ENCODE measurements at regions not wholly inside any gene's neighbourhood (a gene's known extent, or its start where the extent isn't known, plus 50 kb on each side); places are given as distances from the start of the nearest gene placed in this dataset.

DNA sequence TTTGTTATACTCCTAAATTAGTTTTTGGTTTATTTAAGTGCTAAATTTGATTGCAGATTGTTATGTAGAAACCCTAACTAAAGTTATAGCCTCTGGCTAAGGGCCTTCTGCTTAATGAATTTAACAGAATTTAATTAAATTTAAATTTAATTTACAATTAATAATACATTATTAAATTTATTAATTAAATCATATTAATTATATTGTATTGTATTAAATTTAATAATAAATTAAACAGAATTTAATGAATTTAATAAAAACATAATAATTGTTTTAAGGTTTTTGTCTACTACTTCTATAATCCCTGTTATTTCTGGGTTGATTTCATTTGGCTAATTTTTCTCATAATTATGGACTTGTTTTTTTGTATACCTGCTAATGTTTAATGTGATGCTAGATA, 141.9 kb upstream of the TECRL start:
- DNase-seq, result no peak

DNA sequence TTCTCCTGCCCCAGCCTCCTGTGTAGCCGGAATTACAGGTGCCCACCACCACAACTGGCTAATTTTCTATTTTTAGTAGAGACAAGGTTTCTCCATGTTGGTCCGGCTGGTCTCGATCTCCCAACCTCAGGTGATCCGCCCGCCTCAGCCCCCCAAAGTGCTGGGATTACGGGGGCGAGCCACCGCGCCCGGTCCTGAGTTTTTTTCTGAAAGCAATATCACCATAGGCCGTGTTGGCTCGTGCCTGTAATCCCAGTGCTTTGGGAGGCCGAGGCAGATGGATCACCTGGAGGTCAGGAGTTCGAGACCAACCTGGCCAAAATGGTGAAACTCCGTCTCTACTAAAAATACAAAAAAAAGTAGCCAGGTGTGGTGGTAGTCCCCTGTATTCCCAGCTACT, 136.3 kb upstream of the TECRL start:
- DNase-seq, result no peak

DNA sequence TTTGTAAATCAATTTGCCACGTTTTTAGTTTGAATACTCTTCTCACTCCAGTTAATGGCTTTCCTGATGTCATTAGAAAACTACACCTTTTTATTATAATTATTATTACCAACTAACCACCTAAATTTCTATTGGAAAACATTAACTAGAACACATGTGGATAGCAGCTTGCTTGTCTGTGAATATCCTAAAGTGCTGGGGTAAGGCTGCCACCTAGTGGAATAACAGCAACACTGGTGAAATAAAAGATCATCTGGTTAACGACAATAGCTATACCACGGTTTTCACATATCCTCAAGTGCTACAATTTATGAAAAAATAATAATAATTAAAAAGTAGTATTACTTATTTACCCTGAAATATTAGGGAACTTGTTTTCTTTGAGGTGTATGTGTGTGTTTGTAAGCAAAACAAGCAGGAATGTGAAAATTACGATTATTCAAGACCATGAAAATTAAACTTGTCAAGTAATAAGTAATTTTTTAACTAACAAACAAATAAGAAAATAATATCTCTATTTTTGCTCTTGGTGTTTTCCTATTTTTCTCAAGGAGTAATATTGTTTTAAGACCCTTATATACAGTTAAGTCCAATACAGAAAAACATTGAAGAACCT, 130.1 kb upstream of the TECRL start:
- DNase-seq, result peak; percentile 56 to 65

DNA sequence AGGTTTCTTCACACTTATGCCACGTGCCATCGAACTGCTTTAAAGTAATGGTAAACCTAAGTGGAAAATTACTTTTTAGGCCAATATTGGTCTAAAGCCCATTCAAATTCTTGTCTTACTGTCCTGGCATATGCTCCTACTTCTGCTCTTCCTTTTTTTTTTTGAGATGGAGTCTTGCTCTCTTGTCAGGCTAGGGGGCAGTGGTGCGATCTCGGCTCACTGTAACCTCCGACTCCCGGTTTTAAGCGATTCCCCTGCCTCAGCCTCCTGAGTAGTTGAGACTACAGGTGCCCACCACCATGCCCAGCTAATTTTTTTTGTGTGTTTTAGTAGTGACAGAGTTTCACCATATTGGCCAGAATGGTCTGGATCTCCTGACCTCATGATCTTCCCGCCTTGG, 129.0 kb upstream of the TECRL start:
- DNase-seq, result no peak

DNA sequence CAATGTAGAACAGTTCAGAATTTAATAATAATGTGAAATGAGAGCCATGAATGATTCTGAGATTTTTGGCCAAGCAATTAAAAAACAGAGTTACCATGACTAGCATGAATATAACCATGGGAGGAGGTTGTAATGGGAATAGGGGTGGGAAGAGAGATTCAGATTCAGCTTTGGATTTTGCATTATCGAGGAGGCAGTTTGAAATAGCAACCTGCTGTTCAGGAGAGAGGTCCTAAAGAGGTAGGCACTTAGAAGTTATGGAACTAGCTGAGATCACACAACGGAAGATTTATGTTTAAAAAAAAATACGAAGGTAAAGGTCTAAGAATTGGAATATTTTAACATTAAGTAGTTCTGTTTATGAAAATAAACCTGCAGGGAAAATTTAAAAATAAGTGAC, 124.4 kb upstream of the TECRL start:
- DNase-seq, result no peak

DNA sequence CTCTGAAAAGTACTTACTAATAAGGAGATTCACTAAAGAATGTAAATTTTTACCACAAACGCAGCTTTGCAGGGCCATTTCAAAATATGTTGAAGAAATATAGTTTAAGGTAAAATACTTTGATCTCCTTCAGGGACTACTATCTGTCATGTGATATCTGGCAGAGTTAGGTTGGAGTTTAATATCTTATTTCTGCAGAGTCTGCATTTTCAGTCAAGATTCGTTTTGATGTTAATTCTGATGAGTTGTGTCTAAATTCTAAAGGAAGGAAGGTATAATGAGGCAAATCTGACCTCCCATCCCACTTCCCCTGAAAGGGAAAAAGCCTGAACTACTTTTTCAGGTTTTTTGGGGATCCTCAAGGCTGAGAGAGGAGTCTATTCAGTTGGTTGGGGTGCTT, 123.9 kb upstream of the TECRL start:
- DNase-seq, result no peak

DNA sequence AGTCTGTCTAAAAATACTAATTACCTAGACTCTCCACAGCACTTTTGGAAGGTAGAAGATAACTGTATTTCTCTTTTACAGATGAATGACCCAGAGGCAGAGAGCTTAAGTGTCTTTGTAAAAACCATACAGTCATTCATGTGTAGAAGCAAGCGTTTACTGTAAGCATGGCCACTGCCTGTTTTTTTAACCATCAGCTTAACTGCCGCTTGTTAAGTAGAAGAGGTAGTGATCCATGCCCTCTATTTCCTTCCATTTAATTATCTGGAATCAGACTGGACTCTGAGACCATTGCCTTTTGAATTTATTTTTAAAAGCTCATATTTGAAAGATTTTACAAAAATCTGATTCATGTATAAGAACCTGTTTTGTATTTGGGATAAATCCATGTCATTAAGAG, 111.2 kb upstream of the TECRL start:
- DNase-seq, result no peak

DNA sequence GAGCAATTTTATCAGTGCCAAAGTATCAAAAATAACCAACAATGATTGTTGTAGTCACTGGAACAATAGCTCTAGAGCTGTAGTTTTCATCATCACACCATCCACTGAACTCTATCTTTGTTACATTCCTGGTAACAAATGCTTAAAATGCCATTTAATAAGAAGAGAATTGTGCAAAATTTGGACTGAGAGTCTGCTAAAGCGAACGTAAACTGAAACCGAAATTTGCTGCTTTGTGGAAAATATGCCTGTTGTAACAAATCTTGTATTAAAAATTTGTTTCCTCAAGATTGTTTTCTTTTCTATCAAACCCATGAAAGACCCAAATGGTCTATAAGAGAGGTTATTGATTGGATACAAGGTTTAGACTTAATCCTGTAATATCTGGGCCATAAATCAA, 109.3 kb upstream of the TECRL start:
- DNase-seq, result no peak

DNA sequence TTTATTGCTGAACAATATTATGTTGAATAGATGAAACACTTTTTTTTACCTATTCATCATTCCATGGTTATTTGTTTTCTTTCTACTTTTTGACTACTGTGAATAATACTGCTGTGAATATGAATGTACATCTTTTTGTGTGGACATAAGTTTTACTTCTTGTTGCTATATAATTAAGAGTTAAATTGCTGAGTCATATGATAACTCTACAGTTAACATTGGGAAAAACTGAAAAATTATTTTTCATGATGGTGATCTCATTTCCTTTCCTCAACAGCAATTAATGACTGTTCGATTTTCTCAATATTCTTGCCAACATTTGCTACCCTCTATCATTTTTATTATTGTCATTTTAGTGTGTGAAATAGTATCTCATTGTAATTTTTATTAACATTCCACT, 106.9 kb upstream of the TECRL start:
- no peak for DNase-seq

DNA sequence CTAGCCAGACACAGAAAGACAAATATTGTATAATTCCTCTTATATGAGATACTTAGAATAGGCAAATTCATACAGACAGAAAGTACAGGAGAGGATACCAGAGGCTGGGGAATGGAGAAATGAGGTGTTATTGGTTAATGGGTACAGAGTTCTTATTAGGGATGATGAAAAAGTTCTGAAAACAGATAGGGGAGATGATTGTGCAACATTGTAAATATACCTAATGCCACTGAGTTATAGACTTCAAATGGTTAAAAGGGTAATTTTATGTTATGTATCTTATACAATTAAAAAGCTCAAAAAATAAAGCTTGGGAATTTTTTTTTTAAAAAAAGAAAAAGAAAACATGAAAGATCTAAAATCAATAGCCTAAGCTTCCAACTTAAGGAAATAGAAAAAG, 98.8 kb upstream of the TECRL start:
- DNase-seq, result no peak

DNA sequence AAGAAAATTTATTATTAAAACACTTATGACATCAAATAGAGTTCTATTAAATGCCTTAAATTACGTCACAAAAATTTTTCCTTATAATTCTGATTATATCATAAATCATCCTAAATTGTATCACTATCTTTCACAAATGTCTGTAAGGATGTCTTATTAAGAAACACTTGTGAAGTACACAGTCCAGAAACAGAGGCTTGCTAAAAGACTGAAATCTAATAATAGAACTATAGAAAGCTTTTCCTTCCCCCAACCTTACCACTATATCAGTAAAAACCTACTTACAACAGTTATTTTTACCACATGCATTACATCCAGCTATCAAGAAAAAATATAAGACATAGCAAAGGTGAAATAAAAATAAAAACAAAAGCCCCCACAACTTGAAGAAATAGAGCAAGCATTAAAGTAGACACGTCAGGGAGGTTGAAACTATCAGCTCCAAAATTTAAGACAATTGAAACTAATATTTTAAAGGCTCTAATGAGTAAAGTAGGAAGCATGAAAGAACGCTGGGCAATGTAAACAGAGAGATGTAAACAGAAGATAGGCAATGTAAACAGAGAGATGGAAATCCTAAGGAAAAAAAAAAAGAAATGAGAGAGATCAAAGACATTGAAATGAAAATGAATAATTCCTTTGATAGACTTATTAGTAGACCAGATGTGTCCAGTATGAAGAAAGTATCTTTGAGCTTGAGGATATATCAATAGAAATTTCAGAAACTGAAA, 94.9 kb upstream of the TECRL start:
- DNase-seq, result no peak

DNA sequence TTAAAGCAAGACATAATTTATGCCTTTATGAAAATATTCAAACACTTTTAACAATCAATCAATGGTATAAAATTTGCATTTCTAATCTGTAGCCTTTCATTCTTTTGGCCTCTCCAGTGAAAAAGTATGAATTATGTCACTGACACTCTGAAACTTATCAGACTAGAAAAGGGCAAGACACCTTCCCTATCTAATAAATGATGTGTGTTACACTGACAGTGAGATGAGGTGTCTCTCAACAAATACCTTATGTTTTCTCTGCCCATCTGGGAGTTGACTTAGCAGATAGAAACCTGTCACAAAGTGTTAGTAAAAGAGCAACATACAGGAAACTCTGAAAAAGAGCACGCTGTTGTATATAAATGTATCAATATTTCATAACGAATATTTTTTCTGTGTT, 94.2 kb upstream of the TECRL start:
- DNase-seq, result no peak

DNA sequence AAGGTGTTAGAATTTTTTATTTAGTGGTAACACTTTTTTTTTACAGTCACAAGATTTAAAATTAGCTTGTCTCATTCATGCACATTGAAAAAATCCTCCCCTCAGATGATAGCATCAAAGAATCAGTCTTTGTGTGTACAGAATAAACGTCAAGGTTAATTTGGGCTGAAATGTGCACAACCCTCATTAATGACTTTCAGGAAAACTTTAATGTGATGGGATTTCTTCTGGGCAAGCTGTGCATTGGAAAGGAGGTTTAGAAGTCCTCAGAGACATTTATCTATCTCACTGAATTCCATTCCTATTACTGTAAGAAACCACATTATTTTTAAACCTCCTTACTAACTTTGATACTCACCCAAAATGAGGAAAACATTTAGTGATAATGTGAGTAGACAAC, 88.2 kb upstream of the TECRL start:
- no peak for DNase-seq

DNA sequence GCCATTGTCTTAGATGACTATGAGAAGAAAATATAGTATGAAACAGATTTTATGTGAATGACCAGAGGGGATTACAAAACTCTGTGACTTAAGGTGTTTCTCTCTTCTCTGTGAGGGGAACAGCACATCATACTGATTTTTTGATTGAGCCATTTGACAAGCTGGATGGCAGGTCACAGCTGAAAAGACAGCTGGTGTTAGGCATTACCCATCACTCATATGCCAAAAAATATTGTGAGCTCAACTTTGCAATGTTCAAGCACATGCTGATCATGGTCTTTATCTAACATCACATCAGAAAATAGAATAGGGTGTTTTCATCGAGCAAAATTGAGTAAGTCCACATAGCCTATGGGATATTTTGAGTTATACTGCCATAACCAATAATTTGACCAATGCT, 86.7 kb upstream of the TECRL start:
- no peak for DNase-seq

DNA sequence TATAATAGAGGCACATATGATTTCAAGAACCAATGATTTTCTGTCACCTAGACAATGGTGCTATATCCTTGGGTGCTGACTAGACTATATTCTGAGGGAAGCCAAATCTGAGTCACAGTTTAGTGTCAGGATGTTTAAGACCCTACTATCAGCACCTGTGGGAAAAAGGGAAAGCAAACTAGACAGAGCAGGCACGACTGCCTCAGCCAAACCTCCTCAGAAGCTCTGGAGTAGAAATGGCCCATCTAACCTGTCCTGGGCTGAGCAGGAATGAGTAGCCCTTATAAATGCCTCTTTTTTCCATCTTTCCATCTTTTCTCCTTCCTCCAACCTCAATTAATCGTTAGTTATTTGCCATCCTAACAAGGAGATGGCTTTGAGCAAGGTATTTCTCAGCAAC, 80.4 kb upstream of the TECRL start:
- DNase-seq, result no peak

DNA sequence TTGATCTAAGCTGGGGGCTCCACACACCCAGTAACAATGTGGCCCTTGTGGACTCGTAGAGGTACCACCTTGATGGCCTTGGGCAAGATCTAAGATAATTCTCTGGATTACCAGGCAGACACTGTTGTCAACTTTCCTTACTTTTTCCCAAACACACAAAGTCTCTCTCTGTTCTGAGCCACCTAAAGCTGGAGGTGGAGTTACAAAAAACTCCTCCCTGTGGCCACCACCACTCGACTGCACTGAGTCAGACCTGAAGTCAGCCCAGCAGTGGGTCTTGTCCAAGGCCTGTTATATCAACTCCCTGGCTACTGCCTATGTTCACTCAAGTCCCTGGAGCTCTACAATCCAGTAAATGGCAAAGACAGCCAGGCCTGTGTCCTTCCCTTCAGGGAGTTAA, 70.1 kb upstream of the TECRL start:
- no peak for DNase-seq

DNA sequence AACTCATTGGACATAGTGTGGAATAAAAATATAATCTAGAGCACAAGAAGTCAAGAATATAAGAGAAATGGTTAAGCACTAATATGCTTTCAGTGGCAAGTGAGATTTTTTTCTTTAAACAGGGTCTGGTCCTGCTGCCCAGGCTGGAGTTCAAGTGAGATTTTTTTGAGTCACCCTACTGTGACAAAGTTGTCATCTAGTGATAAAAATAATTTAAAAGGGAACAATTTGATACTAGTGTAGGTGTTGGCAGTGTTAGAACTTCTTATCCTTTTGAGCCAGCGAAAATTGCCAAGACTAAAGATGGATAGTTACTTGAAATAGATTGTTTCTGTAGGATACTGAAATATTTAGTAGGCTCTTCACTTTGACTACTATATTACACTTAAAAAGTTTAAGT, 67.9 kb upstream of the TECRL start:
- no peak for DNase-seq

DNA sequence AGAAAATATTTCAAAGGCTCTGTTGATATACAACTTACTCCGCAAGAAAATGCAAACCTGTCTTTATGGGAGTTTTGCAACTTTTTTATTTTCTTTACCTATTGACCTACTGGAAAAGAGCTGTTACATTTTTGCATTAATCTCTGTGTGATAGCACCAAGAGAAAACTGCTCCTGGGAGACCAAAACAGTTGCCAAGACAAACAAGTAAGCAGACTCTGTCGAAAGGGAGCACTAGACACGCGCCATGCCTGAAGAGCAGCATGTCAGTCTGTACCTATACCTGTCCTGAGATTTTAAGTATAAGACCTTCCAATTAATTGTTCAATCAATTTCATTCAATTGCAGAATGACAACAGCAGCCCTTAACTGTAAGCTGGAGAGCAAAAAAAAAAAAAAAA, 56.0 kb upstream of the TECRL start:
- no peak for DNase-seq

DNA sequence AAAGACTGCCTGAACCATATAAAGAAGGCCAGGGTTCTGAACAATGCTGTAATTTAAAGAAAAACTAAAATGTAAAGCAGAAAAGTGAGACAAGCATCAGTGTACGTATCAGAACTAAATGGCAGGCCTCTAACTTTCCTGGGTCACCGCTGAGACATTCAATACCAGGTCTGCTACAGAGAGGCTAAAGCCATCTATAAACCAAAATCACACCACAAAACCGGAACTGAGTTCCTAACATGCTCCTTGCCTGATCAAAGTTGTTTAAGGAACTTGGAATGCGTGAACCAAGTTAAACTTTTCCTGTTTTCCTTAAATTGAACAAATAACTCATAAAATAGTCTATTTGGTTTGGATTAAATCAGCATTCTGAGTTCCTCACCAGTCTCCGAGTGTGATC, 55.3 kb upstream of the TECRL start:
- DNase-seq, result no peak

All from AML-193 (cell line).